ENCODE measurements at regions not wholly inside any gene's neighbourhood (a gene's known extent, or its start where the extent isn't known, plus 50 kb on each side); places are given as distances from the start of the nearest gene placed in this dataset.

DNA sequence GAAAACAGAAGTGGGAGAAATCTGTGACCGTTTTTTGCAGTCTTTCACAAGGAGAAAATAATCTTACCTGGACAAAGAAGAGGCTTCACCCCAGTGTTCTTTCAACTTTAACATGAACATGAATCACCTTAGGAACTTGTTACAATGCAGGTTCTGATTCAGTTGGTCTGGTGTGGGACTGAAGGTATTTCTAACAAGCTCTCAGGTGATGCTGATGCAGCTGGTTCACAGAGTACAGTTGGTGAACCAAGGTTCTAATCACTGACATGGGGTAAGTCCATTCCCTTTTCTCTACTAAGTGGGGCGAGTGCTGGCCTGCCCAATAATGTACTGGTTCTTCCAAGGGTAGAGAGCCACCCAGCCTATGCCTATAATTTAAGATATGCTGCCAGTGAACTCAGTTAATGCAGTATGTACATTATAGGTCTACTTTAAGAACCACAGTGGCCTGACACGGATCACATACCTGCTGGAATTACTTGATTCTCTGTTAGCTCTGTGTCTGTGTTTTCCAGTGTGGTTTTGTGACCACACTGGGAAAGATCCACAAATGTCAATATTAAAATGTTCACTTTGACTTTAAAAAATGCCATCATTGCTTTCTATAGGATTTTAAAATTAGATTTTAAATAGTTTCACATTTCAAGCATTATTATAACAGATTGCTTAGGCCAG is 304.1 kb downstream of the ZNF621 start:
- no peak for ATAC-seq (ENCODE audit: low read depth)
- POLR2A ChIA-PET = no interaction called here
- CTCF ChIA-PET = no interaction called here
- no peak for DNase-seq
- intact Hi-C loops (cut with micrococcal nuclease) = no loop called here
- no peak overlapping the region for H3K4me3 Mint-ChIP-seq
- H3K27ac Mint-ChIP-seq = no peak overlapping the region
- no peaks in the 10 kb centered on the region for H3K4me1 Mint-ChIP-seq
- no peaks in the 10 kb centered on the region for H3K36me3 Mint-ChIP-seq (ENCODE audit: low read depth)
- TF ChIP-seq, protein P1, sequence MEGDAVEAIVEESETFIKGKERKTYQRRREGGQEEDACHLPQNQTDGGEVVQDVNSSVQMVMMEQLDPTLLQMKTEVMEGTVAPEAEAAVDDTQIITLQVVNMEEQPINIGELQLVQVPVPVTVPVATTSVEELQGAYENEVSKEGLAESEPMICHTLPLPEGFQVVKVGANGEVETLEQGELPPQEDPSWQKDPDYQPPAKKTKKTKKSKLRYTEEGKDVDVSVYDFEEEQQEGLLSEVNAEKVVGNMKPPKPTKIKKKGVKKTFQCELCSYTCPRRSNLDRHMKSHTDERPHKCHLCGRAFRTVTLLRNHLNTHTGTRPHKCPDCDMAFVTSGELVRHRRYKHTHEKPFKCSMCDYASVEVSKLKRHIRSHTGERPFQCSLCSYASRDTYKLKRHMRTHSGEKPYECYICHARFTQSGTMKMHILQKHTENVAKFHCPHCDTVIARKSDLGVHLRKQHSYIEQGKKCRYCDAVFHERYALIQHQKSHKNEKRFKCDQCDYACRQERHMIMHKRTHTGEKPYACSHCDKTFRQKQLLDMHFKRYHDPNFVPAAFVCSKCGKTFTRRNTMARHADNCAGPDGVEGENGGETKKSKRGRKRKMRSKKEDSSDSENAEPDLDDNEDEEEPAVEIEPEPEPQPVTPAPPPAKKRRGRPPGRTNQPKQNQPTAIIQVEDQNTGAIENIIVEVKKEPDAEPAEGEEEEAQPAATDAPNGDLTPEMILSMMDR (IDR thresholded peaks at IDR 0.05) = no peak
- H3K27me3 Mint-ChIP-seq = peaks cover 2% of the 10 kb centered on the region
- H3K9me3 Mint-ChIP-seq = no peaks in the 10 kb centered on the region

DNA sequence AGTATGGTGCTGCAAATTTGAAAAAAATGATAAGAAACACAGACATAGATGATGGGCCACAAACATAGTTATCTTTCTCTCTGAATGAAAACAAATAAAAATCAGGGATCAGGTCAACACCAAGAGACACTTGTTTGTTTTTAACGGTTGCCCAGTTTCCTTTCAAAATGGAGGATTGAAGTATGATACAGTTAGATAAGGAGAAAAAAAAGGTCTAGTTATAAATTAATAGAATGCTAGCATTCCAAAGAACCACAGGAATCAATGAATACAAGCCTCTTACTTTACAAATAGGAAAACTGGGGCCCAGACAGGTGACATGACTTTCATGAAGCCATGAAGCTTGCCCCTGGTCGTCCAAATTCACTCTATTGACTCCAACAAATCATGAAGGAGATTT is 305.1 kb downstream of the ZNF621 start:
- TF ChIP-seq, protein P1 (IDR thresholded peaks at IDR 0.05) = no peak
- ATAC-seq (ENCODE audit: low read depth) (no peak), DNase-seq (no peak)
- Mint-ChIP-seq H3K27me3 (peaks cover 4% of the 10 kb centered on the region), H3K4me1 (no peaks in the 10 kb centered on the region), H3K9me3 (no peaks in the 10 kb centered on the region), H3K27ac (no peak overlapping the region), H3K4me3 (no peak overlapping the region), H3K36me3 (ENCODE audit: low read depth) (no peaks in the 10 kb centered on the region)
- intact Hi-C loops (cut with micrococcal nuclease) = no loop called here
- POLR2A ChIA-PET = no interaction called here
- CTCF ChIA-PET = no interaction called here

DNA sequence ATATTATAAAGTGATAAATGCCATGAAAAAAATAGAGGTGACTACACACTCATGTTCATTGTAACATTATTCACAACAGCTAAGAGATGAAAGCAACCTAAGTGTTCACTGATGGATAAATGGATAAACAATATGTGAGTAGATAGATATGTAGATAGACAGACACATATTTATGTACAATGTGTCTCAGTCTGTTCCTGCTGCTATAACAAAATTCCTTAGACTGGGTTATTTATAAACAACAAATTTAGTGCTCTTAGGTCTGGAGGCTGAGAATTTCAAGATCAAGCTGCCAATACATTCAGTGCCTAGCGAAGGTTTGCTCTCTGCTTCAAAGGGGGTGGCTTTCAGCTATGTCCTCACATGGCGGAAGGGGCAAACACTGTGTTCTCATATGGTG is 312.5 kb downstream of the ZNF621 start:
- POLR2A ChIA-PET = no interaction called here
- TF ChIP-seq, protein P1 (IDR thresholded peaks at IDR 0.05) = no peak
- Mint-ChIP-seq H3K4me3 (no peak overlapping the region), H3K36me3 (ENCODE audit: low read depth) (no peaks in the 10 kb centered on the region), H3K4me1 (no peaks in the 10 kb centered on the region), H3K27ac (no peak overlapping the region), H3K27me3 (peaks cover 4% of the 10 kb centered on the region), H3K9me3 (peaks cover 4% of the 10 kb centered on the region)
- no peak for DNase-seq
- intact Hi-C loops (cut with micrococcal nuclease) = no loop called here
- CTCF ChIA-PET = no interaction called here
- no peak for ATAC-seq (ENCODE audit: low read depth)

DNA sequence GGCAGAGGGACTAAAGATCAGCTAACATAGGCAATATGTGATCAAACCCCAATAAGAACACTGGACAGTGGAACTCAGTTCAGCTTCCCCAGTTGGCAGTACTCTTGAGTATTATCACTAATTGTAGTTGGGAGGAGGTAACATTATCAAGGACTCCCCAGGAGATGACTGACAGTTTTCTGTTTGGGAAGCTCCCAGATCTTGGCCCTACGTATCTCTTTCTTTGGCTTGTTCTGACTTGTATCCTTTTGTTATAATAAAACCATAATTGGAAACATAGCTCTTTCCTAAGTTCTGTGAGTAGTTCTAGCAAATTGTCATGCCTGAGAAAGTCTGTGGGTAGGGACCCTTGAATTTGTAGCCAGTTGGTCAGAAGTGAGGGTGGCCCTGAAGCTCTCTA is 316.4 kb downstream of the ZNF621 start:
- Mint-ChIP-seq H3K9me3 (peaks cover 4% of the 10 kb centered on the region), H3K4me1 (no peaks in the 10 kb centered on the region), H3K36me3 (ENCODE audit: low read depth) (no peaks in the 10 kb centered on the region), H3K4me3 (no peak overlapping the region), H3K27me3 (no peaks in the 10 kb centered on the region), H3K27ac (no peak overlapping the region)
- no peak for DNase-seq
- CTCF ChIA-PET = interaction anchor here (0.7 kb wide), 1 partner anchor 19 kb away, joined by 3 read pairs; no protein-coding TSS in a partner anchor
- POLR2A ChIA-PET = no interaction called here
- no peak for ATAC-seq (ENCODE audit: low read depth)
- TF ChIP-seq, protein P1 (IDR thresholded peaks at IDR 0.05) = no peak
- intact Hi-C loops (cut with micrococcal nuclease) = no loop called here

DNA sequence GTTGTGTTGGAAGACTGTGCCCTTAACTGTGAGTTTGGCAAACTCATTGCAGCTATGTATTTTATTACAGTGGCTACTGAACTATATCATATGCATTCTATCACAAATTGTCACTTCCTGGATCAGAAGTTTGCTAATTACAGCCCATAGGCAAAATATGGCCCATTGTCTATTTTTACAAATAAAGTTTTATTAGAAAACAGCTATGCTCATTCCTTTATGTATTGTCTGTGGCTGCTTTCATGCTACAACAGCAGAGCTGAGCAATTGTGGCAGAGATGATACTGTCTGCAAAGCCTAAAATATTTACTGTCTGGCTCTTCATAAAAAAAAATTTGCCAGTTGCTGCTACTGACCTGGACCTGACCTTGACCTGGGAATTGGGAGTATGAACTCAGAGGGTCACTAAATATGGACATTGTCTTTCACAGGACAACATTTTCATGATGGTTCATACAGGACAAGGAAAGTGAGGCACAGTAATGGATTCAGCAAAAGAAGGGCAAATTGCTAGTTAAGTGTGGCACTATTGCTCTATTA is 316.9 kb downstream of the ZNF621 start:
- Mint-ChIP-seq H3K27me3 (no peaks in the 10 kb centered on the region), H3K4me3 (no peak overlapping the region), H3K36me3 (ENCODE audit: low read depth) (no peaks in the 10 kb centered on the region), H3K27ac (no peak overlapping the region), H3K9me3 (peaks cover 4% of the 10 kb centered on the region), H3K4me1 (no peaks in the 10 kb centered on the region)
- ATAC-seq (ENCODE audit: low read depth) (no peak), DNase-seq (no peak)
- CTCF ChIA-PET = no interaction called here
- POLR2A ChIA-PET = no interaction called here
- TF ChIP-seq, protein P1 (IDR thresholded peaks at IDR 0.05) = no peak
- intact Hi-C loops (cut with micrococcal nuclease) = no loop called here
